Right lobe of liver (tissue), 6 donors: ENCODE measurements at regions not wholly inside any gene's neighbourhood (a gene's known extent, or its start where the extent isn't known, plus 50 kb on each side); places are given as distances from the start of the nearest gene placed in this dataset.

Experiments
- ATAC-seq, 4 donors: fragments of 200-7000 bp; cut with Tn5 transposase; one replicate each; pipeline ENCODE4 v1.9.1; 2020; ENCODE audit warnings: mild to moderate bottlenecking in 4 of 4, moderate library complexity in 4 of 4
- DNase-seq, 3 donors: peaks; one replicate each; pipeline ENCODE4 v3.0.0-alpha.2; 2020
- H3K27ac ChIP-seq, 3 donors: fragments of 200-600 bp; one replicate each; pipeline ENCODE4 v1.8.0; 2022
- H3K27me3 ChIP-seq, 2 donors: fragments of 200-600 bp; one replicate each; pipeline ENCODE4 v1.8.0; 2022
- H3K36me3 ChIP-seq, 4 donors: fragments of 200-600 bp; sonication (generic) in 1 of 4; one replicate each; pipeline versions ENCODE4 v1.5.1 to v1.8.0; 2017 to 2022; ENCODE audit warnings: control low read depth in 1 of 4
- H3K4me1 ChIP-seq, 4 donors: fragments of 200-600 bp; sonication (generic) in 1 of 4; one replicate each; pipeline versions ENCODE4 v1.5.1 to v1.8.0; 2017 to 2022; ENCODE audit warnings: control low read depth in 1 of 4
- H3K4me3 ChIP-seq, 3 donors: fragments of 200-600 bp; one replicate each; pipeline ENCODE4 v1.8.0; 2022
- H3K9me3 ChIP-seq, 4 donors: fragments of 200-600 bp; sonication (generic) in 1 of 4; one replicate each; pipeline versions ENCODE4 v1.5.1 to v1.8.0; 2017 to 2022; ENCODE audit warnings: control low read depth in 1 of 4
- CTCF ChIP-seq, 4 donors: fragments of 200-600 bp in 3 of 4; fragments of 450-650 bp in 1 of 4; IDR thresholded peaks; one replicate each; pipeline versions ENCODE4 v1.5.1 to v1.8.0; 2016 to 2022; ENCODE audit warnings: antibody characterized with exemption in 4 of 4, mild to moderate bottlenecking in 2 of 4
- POLR2A ChIP-seq: fragments of 450-650 bp; IDR thresholded peaks from one replicate; pipeline ENCODE4 v1.6.1; 2017; ENCODE audit warnings: antibody characterized with exemption, mild to moderate bottlenecking
- WGBS: methylation state at CpG from one replicate; pipeline ENCODE4 v1.1.6; 2018; ENCODE audit warnings: low coverage, low lambda C conversion rate; ENCODE audit not compliant: insufficient coverage; ENCODE audit errors: missing lambda C conversion rate; 5-methylcytosine and 5-hydroxymethylcytosine counted together
- intact Hi-C, 2 donors: fragments of 100-400 bp; cut with DNase I; formaldehyde crosslinking; loops; one replicate each; pipeline versions ENCODE4 v1.11.2 to v1.14.1; 2022
- donor health status: DM: no; HTN: yes; CAD: no.
- donor health status: DM: no; HTN: no; CAD: no.
- donor health status: DM: no; HTN: no; CAD: no.
- donor health status: DM: no; HTN: yes; CAD: no.
- donor health status: DM: no; HTN: yes; CAD: no.

- no peak overlapping the region for H3K4me3 ChIP-seq
- H3K4me1 ChIP-seq = no peaks in the 10 kb centered on the region
- no peaks in the 10 kb centered on the region for H3K27me3 ChIP-seq
- TF ChIP-seq CTCF (IDR thresholded peaks at IDR 0.05) (no peak), POLR2A (no peak)
- peaks cover 0 to 5% (median 0%) of the 10 kb centered on the region in 4 donors for H3K9me3 ChIP-seq
- WGBS = 77% methylated on average over 12 of the region's 22 CpGs
- no peak overlapping the region for H3K27ac ChIP-seq
- ATAC-seq = no peak
- no peak for DNase-seq
- H3K36me3 ChIP-seq = no peaks in the 10 kb centered on the region
- intact Hi-C loops = no loop called here
These were observed 83.3 kb upstream of the SALL3 start for GRCh38 chr18:78896111-78896905.

- Histone ChIP-seq H3K4me1 (no peaks in the 10 kb centered on the region), H3K36me3 (no peaks in the 10 kb centered on the region), H3K4me3 (no peak overlapping the region), H3K9me3 (peaks cover 0 to 5% (median 0%) of the 10 kb centered on the region in 4 donors), H3K27me3 (no peaks in the 10 kb centered on the region), H3K27ac (no peak overlapping the region)
- DNase-seq = no peak
- intact Hi-C loops = no loop called here
- ATAC-seq = no peak
- TF ChIP-seq CTCF (IDR thresholded peaks at IDR 0.05) (no peak), POLR2A (no peak)
- 64% methylated on average over 6 of the region's 9 CpGs for WGBS
These were observed 81.6 kb upstream of the SALL3 start for GRCh38 chr18:78898066-78898465.

GRCh38 chr18:78898635-78899034, 81.0 kb upstream of the SALL3 start:
- intact Hi-C loops = no loop called here
- Histone ChIP-seq H3K4me3 (no peak overlapping the region), H3K27me3 (no peaks in the 10 kb centered on the region), H3K4me1 (no peaks in the 10 kb centered on the region), H3K36me3 (no peaks in the 10 kb centered on the region), H3K9me3 (peaks cover 0 to 5% (median 0%) of the 10 kb centered on the region in 4 donors), H3K27ac (no peak overlapping the region)
- ATAC-seq = no peak
- DNase-seq = no peak
- 67% methylated on average over 11 of the region's 14 CpGs for WGBS
- TF ChIP-seq CTCF (IDR thresholded peaks at IDR 0.05) (no peak), POLR2A (no peak)

GRCh38 chr18:78899241-78899640, 80.4 kb upstream of the SALL3 start:
- no peak overlapping the region for H3K4me3 ChIP-seq
- no CpG with 5 or more reads among the region's 3 CpGs for WGBS
- no peaks in the 10 kb centered on the region for H3K36me3 ChIP-seq
- no peak for ATAC-seq
- no peaks in the 10 kb centered on the region for H3K4me1 ChIP-seq
- no peaks in the 10 kb centered on the region for H3K27me3 ChIP-seq
- H3K9me3 ChIP-seq = peaks cover 0 to 5% (median 0%) of the 10 kb centered on the region in 4 donors
- no peak for TF ChIP-seq CTCF (IDR thresholded peaks at IDR 0.05)
- no peak for DNase-seq
- intact Hi-C loops = no loop called here
- no peak overlapping the region for H3K27ac ChIP-seq
